SH-SY5Y (cell line): ENCODE measurements at regions not wholly inside any gene's neighbourhood (a gene's known extent, or its start where the extent isn't known, plus 50 kb on each side); places are given as distances from the start of the nearest gene placed in this dataset.

ENCODE experiments used
- GATA2 ChIP-seq: IDR thresholded peaks from 2 replicates; pipeline ENCODE4 v1.6.1; 2011; ENCODE audit warnings: mild to moderate bottlenecking, low read depth, low read length
- GATA3 ChIP-seq: IDR thresholded peaks from 2 replicates; pipeline ENCODE4 v1.6.1; 2011; ENCODE audit warnings: low read depth, mild to moderate bottlenecking, low read length, moderate library complexity

DNA sequence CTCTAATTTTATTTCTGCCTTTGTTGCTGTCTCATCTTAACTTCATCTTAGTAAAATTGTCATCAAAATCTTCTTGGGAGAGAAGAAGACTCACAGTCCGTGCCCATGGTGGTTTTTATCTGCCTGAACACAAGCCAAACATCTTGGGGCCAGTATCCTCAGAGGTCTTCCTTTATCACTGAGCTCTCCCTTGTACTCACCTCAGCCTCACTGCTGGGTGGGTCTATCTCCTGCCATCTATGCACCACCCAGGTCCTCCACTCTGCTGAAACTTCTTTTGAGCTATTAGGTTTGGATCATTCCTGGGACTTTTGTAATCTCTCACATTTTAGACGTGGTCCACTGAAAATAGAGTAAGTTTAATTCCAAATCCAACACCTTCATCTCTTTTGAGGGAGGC lies 116.3 kb upstream of the EPB41L4A start:
- TF ChIP-seq GATA2 (no peak), GATA3 (no peak)
